Smooth muscle cell of the brain vasculature (primary cell): ENCODE measurements at regions not wholly inside any gene's neighbourhood (a gene's known extent, or its start where the extent isn't known, plus 50 kb on each side); places are given as distances from the start of the nearest gene placed in this dataset.
"Not testable (repeated sequence)": the region's sequence is repeated elsewhere in the genome, so short reads cannot be mapped to it uniquely, and the experiment has no call there.

Source experiments
- DNase-seq: peaks from one replicate; pipeline ENCODE4 v3.0.0-alpha.2; 2012; ENCODE audit warnings: low read depth, low spot score

- not testable (repeated sequence) for DNase-seq
Observed at GRCh38 chr10:28895671-28896070, 218.3 kb downstream of the BAMBI start.

- not testable (repeated sequence) for DNase-seq
Observed at GRCh38 chr10:28896791-28897409, 219.6 kb downstream of the BAMBI start.

GRCh38 chr10:28897617-28898464 lies 220.5 kb downstream of the BAMBI start:
- no peak for DNase-seq

- DNase-seq = no peak
Observed at GRCh38 chr10:28902215-28902614, 224.9 kb downstream of the BAMBI start.

- DNase-seq = no peak
Observed at GRCh38 chr10:28903063-28903462, 225.7 kb downstream of the BAMBI start.

- DNase-seq = no peak
Observed at GRCh38 chr10:28903736-28904135, 226.4 kb downstream of the BAMBI start.

GRCh38 chr10:28905371-28905770 lies 228.1 kb downstream of the BAMBI start:
- no peak for DNase-seq

GRCh38 chr10:28906011-28906411 lies 228.7 kb downstream of the BAMBI start:
- no peak for DNase-seq

GRCh38 chr10:28906415-28906814 lies 229.1 kb downstream of the BAMBI start:
- no peak for DNase-seq

GRCh38 chr10:28906934-28907333 lies 229.6 kb downstream of the BAMBI start:
- no peak for DNase-seq

GRCh38 chr10:28909875-28910274 lies 232.6 kb downstream of the BAMBI start:
- DNase-seq = no peak

GRCh38 chr10:28910956-28911355 lies 233.6 kb downstream of the BAMBI start:
- DNase-seq = no peak

- not testable (repeated sequence) for DNase-seq
Observed at GRCh38 chr10:28911511-28911910, 234.2 kb downstream of the BAMBI start.

GRCh38 chr10:28912017-28912783 lies 234.9 kb downstream of the BAMBI start:
- no peak for DNase-seq

GRCh38 chr10:28913436-28914237 lies 236.3 kb downstream of the BAMBI start:
- no peak for DNase-seq

- no peak for DNase-seq
Observed at GRCh38 chr10:28914701-28915100, 237.4 kb downstream of the BAMBI start.

GRCh38 chr10:28915989-28916588 lies 238.8 kb downstream of the BAMBI start:
- no peak for DNase-seq

- no peak for DNase-seq
Observed at GRCh38 chr10:28920091-28920490, 242.8 kb downstream of the BAMBI start.

- no peak for DNase-seq
Observed at GRCh38 chr10:28922127-28922526, 244.8 kb downstream of the BAMBI start.

- DNase-seq = no peak
Observed at GRCh38 chr10:28922861-28923260, 245.5 kb downstream of the BAMBI start.

GRCh38 chr10:28924717-28925116 lies 247.4 kb downstream of the BAMBI start:
- no peak for DNase-seq
